ENCODE measurements at regions not wholly inside any gene's neighbourhood (a gene's known extent, or its start where the extent isn't known, plus 50 kb on each side); places are given as distances from the start of the nearest gene placed in this dataset.
A peak's percentile ranks its signal among the peaks of the same experiment; 100 is the strongest.
"Not testable (repeated sequence)": the region's sequence is repeated elsewhere in the genome, so short reads cannot be mapped to it uniquely, and the experiment has no call there.

DNA sequence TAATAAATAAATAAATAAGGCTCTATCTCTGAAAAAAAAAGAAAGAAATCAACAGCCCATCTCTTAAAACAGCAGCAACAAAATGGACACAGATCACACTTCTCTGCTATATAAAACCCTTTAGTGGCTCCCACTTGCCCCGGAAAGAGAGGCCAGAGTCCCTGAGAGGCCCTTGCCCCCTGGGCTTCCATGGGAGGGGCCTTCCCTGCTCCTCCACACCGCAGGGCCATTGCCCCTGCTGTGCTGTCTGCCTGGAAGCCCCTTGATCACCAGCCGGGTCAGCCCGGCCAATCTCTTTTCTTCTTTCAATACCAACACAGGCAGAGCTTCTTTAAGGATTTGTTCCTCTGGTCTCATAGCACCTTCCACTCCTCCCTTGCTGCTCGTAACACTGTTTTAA lies 171.1 kb downstream of the URI1 start:
- POLR2A ChIA-PET: interaction anchor here (0.5 kb wide), 1 partner anchor 41 kb away, joined by 6 read pairs; no protein-coding TSS in a partner anchor
- Histone ChIP-seq H3K27ac (ENCODE audit: extremely low read depth, low read depth, low read length) (no peak overlapping the region), H3K4me1 (ENCODE audit: control insufficient read depth, insufficient read depth, low read length) (no peaks in the 10 kb centered on the region), H3K9me3 (ENCODE audit: control insufficient read depth, insufficient read depth, low read depth, low read length) (no peaks in the 10 kb centered on the region), H3K36me3 (ENCODE audit: control insufficient read depth in 2 of 2, insufficient read depth in 1 of 2, low read length in 2 of 2) (no peaks in the 10 kb centered on the region), H3K4me3 (ENCODE audit: low read depth, low read length) (no peak overlapping the region)
- TF ChIP-seq ZIC2 (tag by site-specific recombination; IDR thresholded peaks at IDR 0.05): peak; percentile 95
- TF ChIP-seq ZNF658 (tag by site-specific recombination; IDR thresholded peaks at IDR 0.05): no peak
- TF ChIP-seq ZNF623 (tag by site-specific recombination; IDR thresholded peaks at IDR 0.05): 0 out of 2 replicates have a peak, but pooled peaks have one; percentile 12
- CTCF ChIA-PET: interaction anchor here (0.7 to 0.8 kb wide), 2 partner anchors 27 to 340 kb away, joined by 4 read pairs; no protein-coding TSS in a partner anchor

DNA sequence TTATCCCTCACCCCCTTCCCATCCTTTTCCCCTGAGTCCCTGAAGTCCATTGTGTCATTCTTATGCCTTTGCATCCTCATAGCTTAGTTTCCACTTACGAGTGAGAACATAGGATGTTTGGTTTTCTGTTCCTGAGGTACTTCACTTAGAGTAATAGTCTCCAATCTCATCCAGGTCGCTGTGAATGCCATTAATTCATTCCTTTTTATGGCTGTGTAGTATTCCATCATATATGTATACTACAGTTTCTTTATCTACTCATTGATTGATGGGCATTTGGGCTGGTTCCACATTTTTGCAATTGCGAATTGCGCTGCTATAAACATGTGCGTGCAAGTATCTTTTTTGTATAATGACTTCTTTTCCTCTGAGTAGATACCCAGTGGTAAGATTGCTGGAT lies 172.1 kb downstream of the URI1 start:
- TF ChIP-seq ZNF19 (tag by site-specific recombination; IDR thresholded peaks at IDR 0.05; ENCODE audit: low read depth) (0 out of 2 replicates have a peak, but pooled peaks have one; percentile 12), ZNF146 (tag by site-specific recombination; IDR thresholded peaks at IDR 0.05) (peak; percentile 96)
- POLR2A ChIA-PET: not testable (repeated sequence)

GRCh38 chr19:30115947-30116346 lies 173.9 kb downstream of the URI1 start:
- no peak overlapping the region for H3K27ac ChIP-seq (ENCODE audit: extremely low read depth, low read depth, low read length)
- POLR2A ChIA-PET: no interaction called here
- no peaks in the 10 kb centered on the region for H3K4me1 ChIP-seq (ENCODE audit: control insufficient read depth, insufficient read depth, low read length)
- H3K4me3 ChIP-seq (ENCODE audit: low read depth, low read length): no peak overlapping the region
- no peaks in the 10 kb centered on the region for H3K36me3 ChIP-seq (ENCODE audit: control insufficient read depth in 2 of 2, insufficient read depth in 1 of 2, low read length in 2 of 2)
- no peaks in the 10 kb centered on the region for H3K9me3 ChIP-seq (ENCODE audit: control insufficient read depth, insufficient read depth, low read depth, low read length)
- CTCF ChIA-PET: no interaction called here
- peak; percentile 98 for TF ChIP-seq ZNF175 (tag by site-specific recombination; IDR thresholded peaks at IDR 0.05)
- TF ChIP-seq GLIS1 (tag by site-specific recombination; IDR thresholded peaks at IDR 0.05): no peak
- TF ChIP-seq ZBTB1 (tag by site-specific recombination; IDR thresholded peaks at IDR 0.05): peak; percentile 35; the same call in 1 of the 2 replicates
- TF ChIP-seq ZNF214 (tag by site-specific recombination; IDR thresholded peaks at IDR 0.05; ENCODE audit: borderline replicate concordance): no peak
- TF ChIP-seq YY2 (tag by site-specific recombination; IDR thresholded peaks at IDR 0.05): peak; percentile 41; the same call in 1 of the 2 replicates
- no peak for TF ChIP-seq ZNF48 (tag by site-specific recombination; IDR thresholded peaks at IDR 0.05)
- 0 out of 2 replicates have a peak, but pooled peaks have one; percentile 17 for TF ChIP-seq ZNF302 (tag by site-specific recombination; IDR thresholded peaks at IDR 0.05; ENCODE audit: low read depth)
- TF ChIP-seq ZNF404 (tag by site-specific recombination; IDR thresholded peaks at IDR 0.05): no peak
- TF ChIP-seq ZBTB21 (tag by site-specific recombination; IDR thresholded peaks at IDR 0.05): 0 out of 2 replicates have a peak, but pooled peaks have one; percentile 25
- TF ChIP-seq ZNF530 (tag by site-specific recombination; IDR thresholded peaks at IDR 0.05; ENCODE audit: low read depth): no peak
- TF ChIP-seq, protein P1, sequence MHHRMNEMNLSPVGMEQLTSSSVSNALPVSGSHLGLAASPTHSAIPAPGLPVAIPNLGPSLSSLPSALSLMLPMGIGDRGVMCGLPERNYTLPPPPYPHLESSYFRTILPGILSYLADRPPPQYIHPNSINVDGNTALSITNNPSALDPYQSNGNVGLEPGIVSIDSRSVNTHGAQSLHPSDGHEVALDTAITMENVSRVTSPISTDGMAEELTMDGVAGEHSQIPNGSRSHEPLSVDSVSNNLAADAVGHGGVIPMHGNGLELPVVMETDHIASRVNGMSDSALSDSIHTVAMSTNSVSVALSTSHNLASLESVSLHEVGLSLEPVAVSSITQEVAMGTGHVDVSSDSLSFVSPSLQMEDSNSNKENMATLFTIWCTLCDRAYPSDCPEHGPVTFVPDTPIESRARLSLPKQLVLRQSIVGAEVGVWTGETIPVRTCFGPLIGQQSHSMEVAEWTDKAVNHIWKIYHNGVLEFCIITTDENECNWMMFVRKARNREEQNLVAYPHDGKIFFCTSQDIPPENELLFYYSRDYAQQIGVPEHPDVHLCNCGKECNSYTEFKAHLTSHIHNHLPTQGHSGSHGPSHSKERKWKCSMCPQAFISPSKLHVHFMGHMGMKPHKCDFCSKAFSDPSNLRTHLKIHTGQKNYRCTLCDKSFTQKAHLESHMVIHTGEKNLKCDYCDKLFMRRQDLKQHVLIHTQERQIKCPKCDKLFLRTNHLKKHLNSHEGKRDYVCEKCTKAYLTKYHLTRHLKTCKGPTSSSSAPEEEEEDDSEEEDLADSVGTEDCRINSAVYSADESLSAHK (tag by site-specific recombination; IDR thresholded peaks at IDR 0.05): no peak
- peak; percentile 81; the same call in 1 of the 2 replicates for TF ChIP-seq ZNF114 (tag by site-specific recombination; IDR thresholded peaks at IDR 0.05)
- TF ChIP-seq, protein P2, sequence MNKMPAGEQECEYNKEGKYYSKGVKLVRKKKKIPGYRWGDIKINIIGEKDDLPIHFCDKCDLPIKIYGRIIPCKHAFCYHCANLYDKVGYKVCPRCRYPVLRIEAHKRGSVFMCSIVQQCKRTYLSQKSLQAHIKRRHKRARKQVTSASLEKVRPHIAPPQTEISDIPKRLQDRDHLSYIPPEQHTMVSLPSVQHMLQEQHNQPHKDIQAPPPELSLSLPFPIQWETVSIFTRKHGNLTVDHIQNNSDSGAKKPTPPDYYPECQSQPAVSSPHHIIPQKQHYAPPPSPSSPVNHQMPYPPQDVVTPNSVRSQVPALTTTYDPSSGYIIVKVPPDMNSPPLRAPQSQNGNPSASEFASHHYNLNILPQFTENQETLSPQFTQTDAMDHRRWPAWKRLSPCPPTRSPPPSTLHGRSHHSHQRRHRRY (tag by site-specific recombination; IDR thresholded peaks at IDR 0.05): 0 out of 2 replicates have a peak, but pooled peaks have one; percentile 33
- TF ChIP-seq ZNF266 (tag by site-specific recombination; IDR thresholded peaks at IDR 0.05; ENCODE audit: low read depth): 0 out of 2 replicates have a peak, but pooled peaks have one; percentile 16
- peak; percentile 87; the same call in 1 of the 2 replicates for TF ChIP-seq ZNF280C (tag by site-specific recombination; IDR thresholded peaks at IDR 0.05)
- peak; percentile 19; the same call in 1 of the 2 replicates for TF ChIP-seq ZNF473 (tag by site-specific recombination; IDR thresholded peaks at IDR 0.05)
- no peak for TF ChIP-seq EGR2 (tag by site-specific recombination; IDR thresholded peaks at IDR 0.05; ENCODE audit: low read depth)
- TF ChIP-seq, protein P3, sequence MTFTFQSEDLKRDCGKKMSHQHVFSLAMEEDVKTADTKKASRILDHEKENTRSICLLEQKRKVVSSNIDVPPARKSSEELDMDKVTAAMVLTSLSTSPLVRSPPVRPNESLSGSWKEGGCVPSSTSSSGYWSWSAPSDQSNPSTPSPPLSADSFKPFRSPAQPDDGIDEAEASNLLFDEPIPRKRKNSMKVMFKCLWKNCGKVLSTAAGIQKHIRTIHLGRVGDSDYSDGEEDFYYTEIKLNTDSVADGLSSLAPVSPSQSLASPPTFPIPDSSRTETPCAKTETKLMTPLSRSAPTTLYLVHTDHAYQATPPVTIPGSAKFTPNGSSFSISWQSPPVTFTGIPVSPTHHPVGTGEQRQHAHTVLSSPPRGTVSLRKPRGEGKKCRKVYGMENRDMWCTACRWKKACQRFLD (tag by site-specific recombination; IDR thresholded peaks at IDR 0.05): peak; percentile 32; the same call in 1 of the 2 replicates
- TF ChIP-seq ZNF248 (tag by site-specific recombination; IDR thresholded peaks at IDR 0.05): peak; percentile 13; the same call in 1 of the 2 replicates
- TF ChIP-seq ZNF785 (tag by site-specific recombination; IDR thresholded peaks at IDR 0.05): peak; percentile 14; the same call in 1 of the 2 replicates
- TF ChIP-seq GLI4 (tag by site-specific recombination; IDR thresholded peaks at IDR 0.05): 0 out of 2 replicates have a peak, but pooled peaks have one; percentile 15

More for the DNA sequence above, 172.1 kb downstream of the URI1 start:
- H3K4me1 ChIP-seq (ENCODE audit: control insufficient read depth, insufficient read depth, low read length); H3K4me3 ChIP-seq (ENCODE audit: low read depth, low read length); H3K9me3 ChIP-seq (ENCODE audit: control insufficient read depth, insufficient read depth, low read depth, low read length); H3K36me3 ChIP-seq (ENCODE audit: control insufficient read depth in 2 of 2, insufficient read depth in 1 of 2, low read length in 2 of 2); H3K27ac ChIP-seq (ENCODE audit: extremely low read depth, low read depth, low read length): not testable (repeated sequence)
- CTCF ChIA-PET: interaction anchor here (0.6 to 0.8 kb wide), 2 partner anchors 28 to 553 kb away, joined by 4 to 6 read pairs; no protein-coding TSS in a partner anchor
